ENCODE measurements at regions not wholly inside any gene's neighbourhood (a gene's known extent, or its start where the extent isn't known, plus 50 kb on each side); places are given as distances from the start of the nearest gene placed in this dataset.
A peak's percentile ranks its signal among the peaks of the same experiment; 100 is the strongest.

- DNase-seq (ENCODE audit: low read depth): no peak
- TF ChIP-seq CTCF (IDR thresholded peaks at IDR 0.05; ENCODE audit: control insufficient read depth, insufficient read depth, low read depth, low read length, missing control alignments): no peak
- H3K4me3 ChIP-seq (ENCODE audit: control insufficient read depth, low read depth, low read length): no peak overlapping the region
Measured at GRCh38 chr7:142542942-142543341, 206.3 kb upstream of the PRSS1 start.

GRCh38 chr7:142542105-142542504 is 207.2 kb upstream of the PRSS1 start:
- no peak overlapping the region for H3K4me3 ChIP-seq (ENCODE audit: control insufficient read depth, low read depth, low read length)
- no peak for DNase-seq (ENCODE audit: low read depth)
- no peak for TF ChIP-seq CTCF (IDR thresholded peaks at IDR 0.05; ENCODE audit: control insufficient read depth, insufficient read depth, low read depth, low read length, missing control alignments)

- no peak overlapping the region for H3K4me3 ChIP-seq (ENCODE audit: control insufficient read depth, low read depth, low read length)
- no peak for TF ChIP-seq CTCF (IDR thresholded peaks at IDR 0.05; ENCODE audit: control insufficient read depth, insufficient read depth, low read depth, low read length, missing control alignments)
- no peak for DNase-seq (ENCODE audit: low read depth)
Measured at GRCh38 chr7:142540371-142540770, 208.9 kb upstream of the PRSS1 start.

- no peak for DNase-seq (ENCODE audit: low read depth)
- H3K4me3 ChIP-seq (ENCODE audit: control insufficient read depth, low read depth, low read length): no peak overlapping the region
- TF ChIP-seq CTCF (IDR thresholded peaks at IDR 0.05; ENCODE audit: control insufficient read depth, insufficient read depth, low read depth, low read length, missing control alignments): no peak
Measured at GRCh38 chr7:142539901-142540300, 209.4 kb upstream of the PRSS1 start.

GRCh38 chr7:142537760-142538159 is 211.5 kb upstream of the PRSS1 start:
- no peak for DNase-seq (ENCODE audit: low read depth)
- TF ChIP-seq CTCF (IDR thresholded peaks at IDR 0.05; ENCODE audit: control insufficient read depth, insufficient read depth, low read depth, low read length, missing control alignments): no peak
- no peak overlapping the region for H3K4me3 ChIP-seq (ENCODE audit: control insufficient read depth, low read depth, low read length)

- no peak for DNase-seq (ENCODE audit: low read depth)
- H3K4me3 ChIP-seq (ENCODE audit: control insufficient read depth, low read depth, low read length): no peak overlapping the region
- peak; percentile 96 for TF ChIP-seq CTCF (IDR thresholded peaks at IDR 0.05; ENCODE audit: control insufficient read depth, insufficient read depth, low read depth, low read length, missing control alignments)
Measured at GRCh38 chr7:142535123-142535779, 214.0 kb upstream of the PRSS1 start.
